Vagina (tissue), 2 donors: ENCODE measurements at regions not wholly inside any gene's neighbourhood (a gene's known extent, or its start where the extent isn't known, plus 50 kb on each side); places are given as distances from the start of the nearest gene placed in this dataset.
"Not testable (repeated sequence)": the region's sequence is repeated elsewhere in the genome, so short reads cannot be mapped to it uniquely, and the experiment has no call there.

ENCODE experiments used
- DNase-seq, 2 donors: peaks; one replicate each; pipeline ENCODE4 v3.0.0-alpha.2; 2017; ENCODE audit errors: extremely low spot score in 2 of 2
- H3K27ac ChIP-seq: fragments of 200-600 bp; sonication (generic); one replicate; pipeline ENCODE4 v1.5.1; 2019
- H3K27me3 ChIP-seq: fragments of 200-600 bp; sonication (generic); one replicate; pipeline ENCODE4 v1.5.1; 2019
- H3K36me3 ChIP-seq, 2 donors: fragments of 200-600 bp; sonication (generic); one replicate each; pipeline ENCODE4 v1.5.1; 2017 to 2019
- H3K4me1 ChIP-seq: fragments of 200-600 bp; sonication (generic); one replicate; pipeline ENCODE4 v1.5.1; 2019
- H3K4me3 ChIP-seq, 2 donors: fragments of 200-600 bp; sonication (generic); 1 replicate in 1 of 2; 2 replicates in 1 of 2; pipeline ENCODE4 v1.5.1; 2016 to 2019
- H3K9me3 ChIP-seq: fragments of 200-600 bp; sonication (generic); one replicate; pipeline ENCODE4 v1.5.1; 2019
- CTCF ChIP-seq, 3 experiments: fragments of 450-650 bp in 2 of 3; fragments of 200-600 bp in 1 of 3; sonication (generic) in 1 of 3; IDR thresholded peaks; one replicate each; pipeline ENCODE4 v1.5.1; 2017 to 2019; ENCODE audit warnings: antibody characterized with exemption in 3 of 3, mild to moderate bottlenecking in 2 of 3, moderate library complexity in 2 of 3
- POLR2A ChIP-seq, 2 donors: fragments of 450-650 bp; IDR thresholded peaks; one replicate each; pipeline ENCODE4 v1.6.1; 2017; ENCODE audit warnings: antibody characterized with exemption in 2 of 2, mild to moderate bottlenecking in 2 of 2, moderate library complexity in 2 of 2
- POLR2AphosphoS5 ChIP-seq, 2 donors: sonication (generic); formaldehyde crosslinking; IDR thresholded peaks; one replicate each; pipeline ENCODE4 v1.9.0; 2017; ENCODE audit warnings: antibody characterized with exemption in 2 of 2, mild to moderate bottlenecking in 2 of 2, low read depth in 1 of 2; ENCODE audit not compliant: insufficient read depth in 1 of 2
- intact Hi-C: fragments of 100-400 bp; cut with DNase I; formaldehyde crosslinking; loops from one replicate; pipeline ENCODE4 v1.15.1; 2023

DNA sequence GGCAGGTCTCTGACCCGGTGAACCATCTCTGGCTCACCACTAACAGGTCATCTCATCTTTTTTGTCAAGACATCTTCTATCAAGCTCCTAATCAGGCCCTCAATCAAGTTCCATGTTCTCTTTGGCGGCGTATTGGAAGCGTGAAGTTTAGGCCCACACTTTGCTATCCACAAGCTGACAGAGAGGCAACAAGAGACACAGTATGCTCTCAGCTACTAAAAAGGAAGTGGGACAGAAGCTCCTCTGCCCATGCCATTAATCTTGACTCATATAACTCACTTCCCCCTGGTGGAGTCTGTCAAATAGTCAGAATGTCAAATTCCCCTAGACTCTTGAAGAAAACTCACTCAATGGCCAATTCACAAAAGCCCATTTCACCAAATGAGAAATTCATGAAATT, 77.6 kb upstream of the TMC1 start:
- Histone ChIP-seq H3K27ac (no peak overlapping the region), H3K27me3 (no peaks in the 10 kb centered on the region), H3K9me3 (no peaks in the 10 kb centered on the region), H3K36me3 (no peaks in the 10 kb centered on the region), H3K4me3 (no peak overlapping the region), H3K4me1 (peaks cover 33% of the 10 kb centered on the region)
- TF ChIP-seq CTCF (IDR thresholded peaks at IDR 0.05) (no peak), POLR2A (IDR thresholded peaks at IDR 0.05) (no peak)
- intact Hi-C loops, result no loop called here
- DNase-seq, result no peak

DNA sequence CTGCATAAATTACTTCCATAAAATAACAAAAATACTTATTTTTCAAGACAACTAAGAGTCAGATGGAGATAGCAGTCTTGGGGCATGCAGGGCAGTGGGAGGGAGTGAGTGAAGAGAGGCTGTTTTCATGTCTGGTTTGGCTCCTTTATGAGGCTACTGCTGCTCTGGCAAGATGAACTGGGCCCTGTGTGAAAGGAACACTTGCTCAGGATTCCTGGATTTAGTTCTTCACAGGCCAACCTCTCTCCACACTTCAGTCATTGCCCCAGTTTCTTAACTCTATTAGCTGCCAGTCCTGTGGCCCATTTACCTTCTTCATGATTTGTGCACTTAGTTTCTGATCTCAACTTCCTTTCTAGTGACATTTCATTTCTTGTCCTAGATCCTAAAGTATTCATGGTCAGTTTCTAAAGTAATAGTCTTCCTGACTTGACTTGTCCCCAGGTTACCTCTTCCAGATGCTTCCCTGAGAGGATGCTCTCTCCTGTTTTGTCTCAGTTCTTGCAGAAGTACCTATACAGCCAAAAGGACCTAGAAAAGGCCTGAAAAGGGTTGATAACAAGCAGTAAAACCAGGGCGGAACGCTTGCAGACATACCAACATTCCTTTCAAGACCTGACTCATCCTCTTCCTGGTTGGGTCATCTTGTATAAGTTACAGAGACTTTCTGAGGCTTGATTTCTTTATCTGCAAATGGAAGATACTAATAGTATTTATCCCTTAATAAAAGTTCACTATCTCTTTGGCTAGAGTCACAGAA, 77.0 kb upstream of the ZFAND5 start:
- no peaks in the 10 kb centered on the region for H3K9me3 ChIP-seq
- no peaks in the 10 kb centered on the region for H3K27me3 ChIP-seq
- intact Hi-C loops, result no loop called here
- H3K4me3 ChIP-seq, result no peak overlapping the region
- H3K27ac ChIP-seq, result no peak overlapping the region
- no peaks in the 10 kb centered on the region for H3K36me3 ChIP-seq
- no peak for DNase-seq
- TF ChIP-seq POLR2AphosphoS5 (IDR thresholded peaks at IDR 0.05; ENCODE audit: insufficient read depth in 1 of 2, low read depth in 1 of 2) (peak in 1 of 2 donors; percentile 50), POLR2A (IDR thresholded peaks at IDR 0.05) (no peak)
- H3K4me1 ChIP-seq, result peaks cover 33% of the 10 kb centered on the region

DNA sequence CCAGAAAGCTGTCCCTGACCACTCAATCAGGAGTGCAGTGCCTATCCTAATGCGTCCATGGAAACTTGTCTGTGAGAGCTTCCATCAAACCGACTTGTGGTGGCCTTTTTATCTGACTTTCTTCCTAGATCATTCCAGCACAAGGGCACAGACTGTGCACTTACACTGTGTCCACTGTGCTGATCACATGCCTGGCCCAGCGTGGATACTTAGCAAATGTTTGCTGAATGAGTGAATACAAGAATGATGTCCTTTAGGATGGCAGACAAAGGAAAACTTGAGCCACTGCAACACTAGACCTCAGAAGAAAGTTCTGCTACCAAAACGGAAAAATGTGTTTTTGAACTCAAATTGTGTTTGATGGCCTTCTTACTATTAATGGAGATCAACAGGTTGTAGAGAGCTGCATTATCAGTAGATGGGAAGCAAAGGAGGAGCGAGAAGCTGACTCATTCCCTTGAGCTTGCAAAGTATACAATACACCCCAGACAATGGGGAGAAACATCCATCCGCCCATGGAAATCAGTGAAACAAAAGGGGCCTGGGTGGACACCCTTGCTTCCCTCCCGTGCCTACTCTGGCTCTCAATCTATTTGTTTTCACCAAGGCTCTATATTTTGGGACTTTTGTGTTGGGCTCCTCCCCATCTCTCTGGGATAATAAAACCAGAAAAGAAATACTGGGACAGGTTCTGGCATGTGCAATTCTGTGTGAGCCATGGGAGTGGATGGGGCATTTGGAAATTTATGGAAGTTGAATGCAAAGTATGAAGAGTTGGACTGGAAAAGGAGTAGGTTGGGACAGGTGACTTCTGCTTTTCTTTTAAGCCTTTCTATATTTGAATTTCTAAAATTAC, 76.2 kb upstream of the ZFAND5 start:
- TF ChIP-seq CTCF (IDR thresholded peaks at IDR 0.05) (no peak), POLR2A (IDR thresholded peaks at IDR 0.05) (no peak), POLR2AphosphoS5 (IDR thresholded peaks at IDR 0.05; ENCODE audit: insufficient read depth in 1 of 2, low read depth in 1 of 2) (peak in 1 of 2 donors; percentile 29)

DNA sequence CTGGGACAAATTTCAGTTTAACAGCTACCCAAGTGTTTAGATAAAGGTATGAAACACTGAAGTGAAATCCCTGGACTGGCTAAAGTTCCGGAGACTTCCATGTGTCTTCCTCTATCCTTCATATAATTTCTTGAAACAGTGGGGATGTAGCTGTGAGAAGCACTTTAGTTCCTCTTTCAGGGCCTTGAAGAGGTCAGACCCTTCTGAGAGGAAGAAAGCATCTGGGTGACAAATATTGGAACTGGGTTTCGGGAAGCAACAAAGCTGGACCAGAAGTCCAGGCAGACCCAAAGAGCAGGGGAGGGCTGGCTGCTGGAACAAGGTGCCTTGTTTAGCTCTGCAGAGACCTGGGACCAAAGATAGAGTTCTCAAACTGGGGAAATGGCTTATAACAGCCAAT, 75.4 kb upstream of the ZFAND5 start:
- Histone ChIP-seq H3K36me3 (no peaks in the 10 kb centered on the region), H3K4me1 (peaks cover 33% of the 10 kb centered on the region), H3K27ac (no peak overlapping the region), H3K4me3 (no peak overlapping the region), H3K9me3 (no peaks in the 10 kb centered on the region), H3K27me3 (no peaks in the 10 kb centered on the region)
- TF ChIP-seq POLR2AphosphoS5 (IDR thresholded peaks at IDR 0.05; ENCODE audit: insufficient read depth in 1 of 2, low read depth in 1 of 2) (no peak), POLR2A (IDR thresholded peaks at IDR 0.05) (no peak), CTCF (IDR thresholded peaks at IDR 0.05) (no peak)
- no peak for DNase-seq
- intact Hi-C loops, result loop anchor here (1.0 kb wide), 1 partner anchor 16 kb away; no protein-coding TSS in a partner anchor

More for the DNA sequence above, 76.2 kb upstream of the ZFAND5 start:
- intact Hi-C loops, result loop anchor here (1.0 kb wide), 1 partner anchor 15 kb away; no protein-coding TSS in a partner anchor
- Histone ChIP-seq H3K4me1 (peaks cover 33% of the 10 kb centered on the region), H3K9me3 (no peaks in the 10 kb centered on the region), H3K36me3 (no peaks in the 10 kb centered on the region), H3K27ac (no peak overlapping the region), H3K27me3 (no peaks in the 10 kb centered on the region), H3K4me3 (no peak overlapping the region)
- DNase-seq, result no peak

- H3K4me3 ChIP-seq, H3K4me1 ChIP-seq, H3K27me3 ChIP-seq, H3K9me3 ChIP-seq, H3K27ac ChIP-seq, DNase-seq, H3K36me3 ChIP-seq, intact Hi-C loops: not testable (repeated sequence)
Observed at GRCh38 chr9:72433616-72434267, 68.7 kb upstream of the ZFAND5 start.
